C4-2B (cell line): ENCODE measurements at regions not wholly inside any gene's neighbourhood (a gene's known extent, or its start where the extent isn't known, plus 50 kb on each side); places are given as distances from the start of the nearest gene placed in this dataset.

Experiments used
- H3K27ac ChIP-seq: fragments of 450-650 bp; 2 replicates; pipeline ENCODE4 v1.5.1; 2017
- CTCF ChIP-seq: fragments of 450-650 bp; conservative IDR thresholded peaks from 2 replicates; pipeline ENCODE4 v1.5.1; 2017; ENCODE audit warnings: mild to moderate bottlenecking
- ZFX ChIP-seq: fragments of 450-650 bp; IDR thresholded peaks from 2 replicates; pipeline ENCODE4 v1.6.1; 2017

- no peak overlapping the region for H3K27ac ChIP-seq
- TF ChIP-seq CTCF (no peak), ZFX (no peak)
Observed at GRCh38 chr5:14064841-14065240, 78.3 kb upstream of the TRIO start.

DNA sequence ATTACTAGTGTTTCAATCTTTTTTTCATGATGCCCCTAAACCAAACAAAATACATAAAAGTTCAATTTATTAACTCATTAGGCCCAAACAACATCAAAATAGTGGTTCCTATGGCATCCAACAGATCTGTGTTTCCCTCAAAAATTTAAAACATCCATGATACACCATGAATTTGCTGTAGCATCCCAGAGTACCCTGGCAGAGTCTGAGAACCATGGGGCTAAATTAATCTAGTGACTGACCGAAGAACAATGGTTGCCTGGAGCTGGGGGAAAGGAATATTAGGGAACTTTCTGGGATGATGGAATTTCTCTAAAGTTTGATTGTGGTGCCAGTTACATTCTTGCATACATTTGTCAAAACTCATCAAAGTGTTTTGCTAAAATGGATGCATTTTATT lies 79.5 kb upstream of the TRIO start:
- H3K27ac ChIP-seq, result no peak overlapping the region
- TF ChIP-seq CTCF (no peak), ZFX (no peak)

DNA sequence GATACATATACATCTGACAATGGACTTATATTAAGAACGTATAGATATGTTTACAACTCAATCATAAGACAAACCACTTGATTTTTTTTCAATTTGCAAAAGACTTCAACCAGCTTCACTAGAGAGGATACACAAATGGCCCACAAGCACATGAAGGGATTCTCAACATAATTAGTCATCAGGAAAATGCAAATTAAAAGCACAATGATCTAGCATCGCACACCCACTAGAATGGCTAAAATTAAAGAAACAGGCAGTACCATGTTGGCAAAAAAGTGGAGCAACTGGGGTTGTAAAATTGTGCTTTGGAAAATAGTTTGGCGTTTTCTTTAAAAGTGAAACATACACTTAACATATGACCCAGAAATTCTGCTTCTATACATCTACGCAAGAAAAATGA lies 80.0 kb upstream of the TRIO start:
- H3K27ac ChIP-seq, result no peak overlapping the region
- TF ChIP-seq ZFX (no peak), CTCF (no peak)

DNA sequence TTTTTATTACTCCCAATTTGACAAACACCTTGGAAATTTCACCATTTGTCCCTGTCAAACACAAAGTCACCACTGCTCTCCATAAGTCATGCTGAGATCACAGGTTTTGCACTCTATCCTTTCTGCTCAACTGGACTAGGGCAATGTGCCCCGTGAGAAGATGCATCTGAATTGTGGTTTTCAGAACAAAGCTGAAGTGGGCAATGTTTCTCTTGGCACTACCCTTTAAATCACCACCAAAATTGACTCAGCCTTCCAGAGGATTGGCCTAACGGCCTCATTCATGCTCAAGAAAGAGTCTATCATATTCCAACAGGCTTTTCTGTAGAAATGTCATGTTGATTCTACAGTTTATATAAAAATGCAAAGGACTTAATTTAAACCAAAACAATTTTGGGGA lies 81.0 kb upstream of the TRIO start:
- TF ChIP-seq ZFX (no peak), CTCF (no peak)
- no peak overlapping the region for H3K27ac ChIP-seq

- H3K27ac ChIP-seq, result no peak overlapping the region
- no peak for TF ChIP-seq CTCF
- no peak for TF ChIP-seq ZFX
Observed at GRCh38 chr5:14061106-14061505, 82.0 kb upstream of the TRIO start.

DNA sequence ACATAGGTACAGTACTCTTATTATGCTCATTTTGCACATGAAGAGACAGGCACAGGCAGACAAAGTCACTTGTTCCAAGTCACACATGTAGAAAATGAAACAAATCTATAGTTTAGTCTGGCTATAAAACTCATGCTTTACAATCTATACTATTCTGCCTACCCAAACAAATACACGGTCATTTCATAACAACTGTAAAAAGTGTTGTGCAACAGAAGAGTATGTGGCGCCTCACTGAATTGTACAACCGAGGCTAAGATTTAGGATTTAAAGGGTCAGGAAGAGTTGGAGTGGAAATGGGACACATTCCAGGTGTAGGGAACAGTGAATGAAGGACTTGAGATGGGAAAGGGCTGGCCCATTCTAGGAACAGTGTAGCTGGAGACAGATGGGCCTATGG lies 82.9 kb upstream of the TRIO start:
- TF ChIP-seq CTCF (no peak), ZFX (no peak)
- H3K27ac ChIP-seq, result no peak overlapping the region

DNA sequence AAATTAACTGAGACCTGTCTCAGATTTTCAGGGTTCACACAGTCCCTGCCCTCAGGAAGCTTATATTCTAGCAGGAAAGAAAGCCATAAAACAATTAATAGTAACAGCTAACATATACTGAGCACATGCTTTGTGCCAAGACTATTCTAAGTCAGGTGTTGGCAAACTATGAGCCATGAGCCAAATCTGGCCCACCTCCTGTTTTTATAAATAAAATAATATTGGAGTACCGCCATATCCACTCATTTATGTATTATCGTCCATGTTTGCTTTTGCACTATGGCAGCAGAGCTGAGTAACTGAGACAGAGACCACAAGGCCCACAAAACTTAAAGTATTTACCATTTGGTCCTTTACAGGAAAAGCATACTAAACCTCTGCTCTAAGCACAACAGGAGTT lies 83.3 kb upstream of the TRIO start:
- no peak overlapping the region for H3K27ac ChIP-seq
- TF ChIP-seq ZFX (no peak), CTCF (no peak)
